HG03097 (cell line): ENCODE measurements at regions not wholly inside any gene's neighbourhood (a gene's known extent, or its start where the extent isn't known, plus 50 kb on each side); places are given as distances from the start of the nearest gene placed in this dataset.
"Not testable (repeated sequence)": the region's sequence is repeated elsewhere in the genome, so short reads cannot be mapped to it uniquely, and the experiment has no call there.

Experiments used
- ATAC-seq: cut with Tn5 transposase; IDR thresholded peaks from one replicate; pipeline ENCODE4 v1.9.1; 2021; ENCODE audit not compliant: unreplicated experiment, low FRiP score

- ATAC-seq = no peak
These were observed 162.1 kb upstream of the EMCN start for GRCh38 chr4:100679926-100680325.

- ATAC-seq = no peak
These were observed 157.2 kb upstream of the EMCN start for GRCh38 chr4:100674976-100675375.

- no peak for ATAC-seq
These were observed 139.4 kb upstream of the EMCN start for GRCh38 chr4:100657187-100657586.

- ATAC-seq = no peak
These were observed 133.8 kb upstream of the EMCN start for GRCh38 chr4:100651499-100652175.

GRCh38 chr4:100649417-100649816, 131.6 kb upstream of the EMCN start:
- ATAC-seq = no peak

GRCh38 chr4:100644150-100644549, 126.3 kb upstream of the EMCN start:
- no peak for ATAC-seq

GRCh38 chr4:100641336-100641735, 123.5 kb upstream of the EMCN start:
- ATAC-seq = no peak

- no peak for ATAC-seq
These were observed 118.1 kb upstream of the EMCN start for GRCh38 chr4:100635899-100636298.

- ATAC-seq = no peak
These were observed 115.4 kb upstream of the EMCN start for GRCh38 chr4:100633269-100633668.

- ATAC-seq = no peak
These were observed 114.3 kb upstream of the EMCN start for GRCh38 chr4:100632163-100632562.

- ATAC-seq = no peak
These were observed 113.6 kb upstream of the EMCN start for GRCh38 chr4:100631281-100631968.

- no peak for ATAC-seq
These were observed 112.5 kb upstream of the EMCN start for GRCh38 chr4:100630341-100630740.

GRCh38 chr4:100609810-100610209, 92.0 kb upstream of the EMCN start:
- no peak for ATAC-seq

- not testable (repeated sequence) for ATAC-seq
These were observed 90.8 kb upstream of the EMCN start for GRCh38 chr4:100608651-100609050.

GRCh38 chr4:100605144-100605543, 87.3 kb upstream of the EMCN start:
- ATAC-seq = no peak

- no peak for ATAC-seq
These were observed 76.1 kb upstream of the EMCN start for GRCh38 chr4:100593935-100594334.

GRCh38 chr4:100591161-100591876, 73.5 kb upstream of the EMCN start:
- no peak for ATAC-seq

GRCh38 chr4:100590325-100590724, 72.5 kb upstream of the EMCN start:
- no peak for ATAC-seq

- ATAC-seq = no peak
These were observed 70.3 kb upstream of the EMCN start for GRCh38 chr4:100588076-100588475.

GRCh38 chr4:100582146-100582545, 64.3 kb upstream of the EMCN start:
- no peak for ATAC-seq

- no peak for ATAC-seq
These were observed 63.5 kb upstream of the EMCN start for GRCh38 chr4:100581337-100581736.

GRCh38 chr4:100576570-100576969, 58.7 kb upstream of the EMCN start:
- no peak for ATAC-seq
